Activated CD4-positive, alpha-beta T cell treated with anti-CD3 and anti-CD28 coated beads, Interleukin-2, amount 50 U/mL, for 1 hour (primary cell): ENCODE measurements at regions not wholly inside any gene's neighbourhood (a gene's known extent, or its start where the extent isn't known, plus 50 kb on each side); places are given as distances from the start of the nearest gene placed in this dataset.
"Not testable (repeated sequence)": the region's sequence is repeated elsewhere in the genome, so short reads cannot be mapped to it uniquely, and the experiment has no call there.

Experiments
- DNase-seq: peaks from one replicate; pipeline ENCODE4 v3.0.0-alpha.2; 2020

- no peak for DNase-seq
Observed at GRCh38 chr3:124650798-124651197, 79.5 kb upstream of the UMPS start.

GRCh38 chr3:124651416-124651815 lies 78.8 kb upstream of the UMPS start:
- not testable (repeated sequence) for DNase-seq

GRCh38 chr3:124652009-124652408 lies 78.2 kb upstream of the UMPS start:
- no peak for DNase-seq

GRCh38 chr3:124653071-124653796 lies 77.0 kb upstream of the UMPS start:
- no peak for DNase-seq

GRCh38 chr3:124653797-124654469 lies 76.3 kb upstream of the UMPS start:
- no peak for DNase-seq

- DNase-seq = no peak
Observed at GRCh38 chr3:124654470-124654845, 75.8 kb upstream of the UMPS start.

GRCh38 chr3:124656531-124656930 lies 73.7 kb upstream of the UMPS start:
- DNase-seq = no peak

GRCh38 chr3:124657138-124657537 lies 73.1 kb upstream of the UMPS start:
- no peak for DNase-seq

- DNase-seq = no peak
Observed at GRCh38 chr3:124658270-124658669, 72.0 kb upstream of the UMPS start.

- no peak for DNase-seq
Observed at GRCh38 chr3:124659175-124659574, 71.1 kb upstream of the UMPS start.

GRCh38 chr3:124660599-124660998 lies 69.7 kb upstream of the UMPS start:
- no peak for DNase-seq

GRCh38 chr3:124663690-124664089 lies 66.6 kb upstream of the UMPS start:
- no peak for DNase-seq

- no peak for DNase-seq
Observed at GRCh38 chr3:124664804-124665203, 65.4 kb upstream of the UMPS start.

GRCh38 chr3:124666067-124666466 lies 64.2 kb upstream of the UMPS start:
- DNase-seq = no peak

- DNase-seq = no peak
Observed at GRCh38 chr3:124669470-124669869, 60.8 kb upstream of the UMPS start.

- no peak for DNase-seq
Observed at GRCh38 chr3:124671106-124671505, 59.1 kb upstream of the UMPS start.

- no peak for DNase-seq
Observed at GRCh38 chr3:124674336-124674735, 55.9 kb upstream of the UMPS start.

- DNase-seq = no peak
Observed at GRCh38 chr3:124676236-124676635, 54.0 kb upstream of the UMPS start.

GRCh38 chr3:124679048-124679638 lies 51.1 kb upstream of the UMPS start:
- DNase-seq = no peak
